H1 (cell line): ENCODE measurements at regions not wholly inside any gene's neighbourhood (a gene's known extent, or its start where the extent isn't known, plus 50 kb on each side); places are given as distances from the start of the nearest gene placed in this dataset.

Experiments used
- CTCF ChIA-PET: fragments of 300-600 bp; sonication (Branson Sonifier 250); formaldehyde crosslinking; loops from one replicate; lab custom pipeline; 2021; ENCODE audit not compliant: partially characterized antibody; lab: Charles Lee
- POLR2A ChIA-PET: fragments of 300-600 bp; sonication (Branson Sonifier 250); formaldehyde crosslinking; loops from one replicate; lab custom pipeline; 2021; ENCODE audit warnings: inconsistent platforms; ENCODE audit not compliant: partially characterized antibody; lab: Charles Lee
- DNase-seq, 2 experiments: peaks; one replicate each; pipeline versions ENCODE4 v3.0.0 to v3.0.0-alpha.2; 2010 to 2022; ENCODE audit warnings: low spot score in 2 of 2, low read depth in 1 of 2, mixed read lengths in 1 of 2
- FAIRE-seq: peaks from 2 replicates; lab custom pipeline; 2011; peaks lifted over from hg19 to GRCh38; lab: Jason Lieb, UNC
- H2AFZ ChIP-seq: 2 replicates; pipeline ENCODE4 v1.8.1; 2012; ENCODE audit warnings: low read length, inconsistent platforms
- H2AK5ac ChIP-seq: 2 replicates; pipeline ENCODE4 v1.6.1; 2013; ENCODE audit warnings: low read depth, low read length
- H2BK120ac ChIP-seq: replicated peaks from 2 replicates; pipeline ENCODE3; 2013; ENCODE audit warnings: low read depth, low read length, inconsistent platforms
- H2BK12ac ChIP-seq: 2 replicates; pipeline ENCODE4 v1.6.1; 2013; ENCODE audit warnings: low read depth, low read length
- H2BK15ac ChIP-seq: 2 replicates; pipeline ENCODE4 v1.6.1; 2013; ENCODE audit warnings: low read length
- H2BK20ac ChIP-seq: 2 replicates; pipeline ENCODE4 v1.6.1; 2013; ENCODE audit warnings: low read length
- H2BK5ac ChIP-seq: 2 replicates; pipeline ENCODE4 v1.6.1; 2013; ENCODE audit warnings: low read depth, low read length
- H3K14ac ChIP-seq: 2 replicates; pipeline ENCODE4 v1.6.1; 2013; ENCODE audit warnings: inconsistent platforms; ENCODE audit not compliant: insufficient read length
- H3K18ac ChIP-seq: 2 replicates; pipeline ENCODE4 v1.6.1; 2013; ENCODE audit warnings: low read length; ENCODE audit errors: extremely low read depth
- H3K23ac ChIP-seq: 2 replicates; pipeline ENCODE4 v1.6.1; 2013; ENCODE audit warnings: inconsistent platforms; ENCODE audit not compliant: insufficient read length
- H3K23me2 ChIP-seq: 2 replicates; pipeline ENCODE4 v1.6.1; 2013; ENCODE audit warnings: low read depth, low read length
- H3K27ac ChIP-seq: 2 replicates; pipeline ENCODE4 v1.6.1; 2011; ENCODE audit warnings: low read depth, low read length, inconsistent platforms
- H3K27me3 ChIP-seq, 4 experiments: replicated peaks in 1 of 4; 1 replicate in 1 of 4; 2 replicates in 3 of 4; pipeline versions ENCODE4 v1.6.1 to v1.8.1; 2011 to 2013; ENCODE audit warnings: low read length in 3 of 4, mild to moderate bottlenecking in 3 of 4, inconsistent platforms in 2 of 4, mixed read lengths in 2 of 4, moderate library complexity in 1 of 4; ENCODE audit not compliant: control insufficient read depth in 3 of 4, insufficient read depth in 3 of 4; ENCODE audit errors: extremely low read depth in 1 of 4
- H3K36me3 ChIP-seq, 4 experiments: 2 replicates each; pipeline versions ENCODE4 v1.6.1 to v1.8.1; 2011 to 2013; ENCODE audit warnings: mild to moderate bottlenecking in 4 of 4, low read length in 3 of 4, moderate library complexity in 2 of 4, control low read depth in 1 of 4, inconsistent platforms in 1 of 4; ENCODE audit not compliant: insufficient read depth in 4 of 4, control insufficient read depth in 2 of 4
- H3K4ac ChIP-seq: replicated peaks from 2 replicates; pipeline ENCODE3; 2013; ENCODE audit warnings: low read length, low read depth, mixed read lengths, inconsistent platforms; ENCODE audit not compliant: insufficient read length
- H3K4me1 ChIP-seq, 4 experiments: replicated peaks in 1 of 4; 1 replicate in 1 of 4; 2 replicates in 3 of 4; pipeline versions ENCODE4 v1.6.1 to v1.8.1; 2011 to 2013; ENCODE audit warnings: low read length in 3 of 4, inconsistent platforms in 2 of 4, mixed read lengths in 1 of 4; ENCODE audit not compliant: insufficient read depth in 4 of 4, control insufficient read depth in 3 of 4
- H3K4me2 ChIP-seq, 2 experiments: 2 replicates each; pipeline versions ENCODE4 v1.6.1 to v1.8.1; 2011 to 2013; ENCODE audit warnings: low read depth in 2 of 2, low read length in 2 of 2, control low read depth in 1 of 2, inconsistent platforms in 1 of 2, mild to moderate bottlenecking in 1 of 2; ENCODE audit not compliant: insufficient read depth in 1 of 2
- H3K4me3 ChIP-seq, 4 experiments: fragments of 200-600, 300-600 bp in 1 of 4; sonication (generic), shearing (Covaris generic), sonication (Bioruptor Twin) in 1 of 4; 2 replicates each; pipeline versions ENCODE4 v1.5.1 to v1.8.1; 2011 to 2016; ENCODE audit warnings: low read length in 4 of 4, low read depth in 3 of 4, control low read depth in 2 of 4, inconsistent platforms in 2 of 4, mild to moderate bottlenecking in 2 of 4, mixed read lengths in 1 of 4, moderate library complexity in 1 of 4; ENCODE audit not compliant: insufficient read depth in 2 of 4; ENCODE audit errors: extremely low read depth in 1 of 4
- H3K56ac ChIP-seq: replicated peaks from 2 replicates; pipeline ENCODE3; 2013; ENCODE audit warnings: low read depth, mild to moderate bottlenecking, mixed read lengths, low read length, inconsistent platforms; ENCODE audit not compliant: insufficient read length
- H3K79me1 ChIP-seq: 2 replicates; pipeline ENCODE4 v1.6.1; 2013; ENCODE audit warnings: low read depth, low read length, control low read depth
- H3K79me2 ChIP-seq, 2 experiments: 2 replicates each; pipeline versions ENCODE4 v1.6.1 to v1.8.1; 2012 to 2013; ENCODE audit warnings: low read length in 2 of 2, mild to moderate bottlenecking in 2 of 2, inconsistent platforms in 1 of 2; ENCODE audit not compliant: insufficient read depth in 2 of 2, control insufficient read depth in 1 of 2
- H3K9ac ChIP-seq, 4 experiments: replicated peaks in 1 of 4; 1 replicate in 1 of 4; 2 replicates in 3 of 4; pipeline versions ENCODE4 v1.6.1 to v1.8.1; 2011 to 2013; ENCODE audit warnings: low read depth in 3 of 4, low read length in 3 of 4, control low read depth in 2 of 4, mild to moderate bottlenecking in 2 of 4, moderate library complexity in 2 of 4, inconsistent platforms in 1 of 4; ENCODE audit errors: extremely low read depth in 1 of 4
- H3K9me3 ChIP-seq, 2 experiments: 2 replicates each; pipeline versions ENCODE4 v1.6.1 to v1.8.1; 2012 to 2013; ENCODE audit warnings: mild to moderate bottlenecking in 2 of 2, moderate library complexity in 2 of 2, control low read depth in 1 of 2, inconsistent platforms in 1 of 2, low read depth in 1 of 2, low read length in 1 of 2, mixed read lengths in 1 of 2; ENCODE audit not compliant: insufficient read depth in 2 of 2
- H4K20me1 ChIP-seq, 2 experiments: replicated peaks in 1 of 2; 2 replicates each; pipeline versions ENCODE3 to v1.8.1; 2011 to 2013; ENCODE audit warnings: inconsistent platforms in 2 of 2, low read length in 2 of 2, mild to moderate bottlenecking in 1 of 2; ENCODE audit not compliant: insufficient read depth in 2 of 2, control insufficient read depth in 1 of 2
- H4K5ac ChIP-seq: 2 replicates; pipeline ENCODE4 v1.6.1; 2013; ENCODE audit warnings: low read length, low read depth, mixed read lengths, inconsistent platforms; ENCODE audit not compliant: insufficient read length
- H4K8ac ChIP-seq: 2 replicates; pipeline ENCODE4 v1.8.0; 2013; ENCODE audit warnings: mild to moderate bottlenecking, moderate library complexity, low read length, inconsistent platforms; ENCODE audit not compliant: insufficient read depth; ENCODE audit errors: extremely low read depth
- H4K91ac ChIP-seq: replicated peaks from 2 replicates; pipeline ENCODE3; 2013; ENCODE audit warnings: low read length, mixed read lengths, inconsistent platforms; ENCODE audit not compliant: insufficient read length
- ASH2L ChIP-seq: fragments of 200-600, 300-600 bp; sonication (generic); IDR thresholded peaks from one replicate; pipeline ENCODE4 v1.7.1; 2017; ENCODE audit warnings: low read length
- CTBP2 ChIP-seq: IDR thresholded peaks from 2 replicates; pipeline ENCODE4 v1.7.0; 2011; ENCODE audit warnings: borderline replicate concordance, mild to moderate bottlenecking, moderate library complexity, mixed read lengths, low read length; ENCODE audit not compliant: insufficient read depth, insufficient read length
- E2F6 ChIP-seq: IDR thresholded peaks from 2 replicates; pipeline ENCODE4 v1.6.1; 2012; ENCODE audit warnings: inconsistent platforms
- NANOG ChIP-seq: IDR thresholded peaks from 2 replicates; pipeline ENCODE4 v1.6.1; 2011; ENCODE audit warnings: low read length, low read depth, mild to moderate bottlenecking, inconsistent platforms; ENCODE audit not compliant: insufficient read depth, poor library complexity, severe bottlenecking
- PHF8 ChIP-seq: fragments of 200-600 bp; sonication (generic); conservative IDR thresholded peaks from 2 replicates; pipeline ENCODE4 v1.7.1; 2012; ENCODE audit warnings: low read depth, mild to moderate bottlenecking, inconsistent platforms, low read length, moderate library complexity

GRCh38 chr3:144868506-144868905 lies 896.9 kb downstream of the DIPK2A start:
- Histone ChIP-seq H4K91ac (no peak overlapping the region), H3K9me3 (no peaks in the 10 kb centered on the region), H4K20me1 (no peaks in the 10 kb centered on the region), H3K36me3 (no peaks in the 10 kb centered on the region), H3K79me2 (no peaks in the 10 kb centered on the region), H3K27me3 (no peaks in the 10 kb centered on the region), H2BK120ac (no peak overlapping the region), H2AK5ac (no peak overlapping the region), H3K23me2 (no peaks in the 10 kb centered on the region), H2BK20ac (no peak overlapping the region), H3K18ac (no peak overlapping the region), H3K4me3 (no peak overlapping the region), H3K4ac (no peak overlapping the region), H2BK5ac (no peak overlapping the region), H3K23ac (no peak overlapping the region), H3K9ac (no peak overlapping the region), H3K4me2 (no peak overlapping the region), H2BK12ac (no peak overlapping the region), H2BK15ac (no peak overlapping the region), H4K5ac (no peak overlapping the region), H2AFZ (no peak overlapping the region), H3K56ac (no peak overlapping the region), H3K27ac (no peak overlapping the region), H3K4me1 (no peaks in the 10 kb centered on the region), H4K8ac (no peak overlapping the region), H3K14ac (no peak overlapping the region), H3K79me1 (no peaks in the 10 kb centered on the region)
- no peak for FAIRE-seq
- ChIA-PET CTCF (no interaction called here), POLR2A (no interaction called here)
- no peak for DNase-seq
- TF ChIP-seq CTBP2 (no peak), ASH2L (no peak), NANOG (no peak), PHF8 (no peak), E2F6 (no peak)
